Glutamatergic neuron (in vitro differentiated cells): ENCODE measurements at regions not wholly inside any gene's neighbourhood (a gene's known extent, or its start where the extent isn't known, plus 50 kb on each side); places are given as distances from the start of the nearest gene placed in this dataset.

Source experiments
- DNase-seq: peaks from one replicate; pipeline ENCODE4 v3.0.0; 2022
- H3K27ac Mint-ChIP-seq: one replicate; pipeline ENCODE4 v1.8.0; 2020; ENCODE audit warnings: mild to moderate bottlenecking, mixed read lengths, inconsistent platforms; ENCODE audit not compliant: unreplicated experiment
- H3K27me3 Mint-ChIP-seq: one replicate; pipeline ENCODE4 v1.8.0; 2020; ENCODE audit warnings: mild to moderate bottlenecking, moderate library complexity, mixed read lengths, inconsistent platforms; ENCODE audit not compliant: unreplicated experiment
- H3K36me3 Mint-ChIP-seq: one replicate; pipeline ENCODE4 v1.8.0; 2020; ENCODE audit warnings: mild to moderate bottlenecking, mixed read lengths, inconsistent platforms; ENCODE audit not compliant: unreplicated experiment
- H3K4me1 Mint-ChIP-seq: one replicate; pipeline ENCODE4 v1.8.0; 2020; ENCODE audit warnings: mild to moderate bottlenecking, low read depth, mixed read lengths, inconsistent platforms; ENCODE audit not compliant: unreplicated experiment
- H3K4me3 Mint-ChIP-seq: one replicate; pipeline ENCODE4 v1.8.0; 2020; ENCODE audit warnings: mild to moderate bottlenecking, mixed read lengths, inconsistent platforms; ENCODE audit not compliant: unreplicated experiment
- H3K9me3 Mint-ChIP-seq: one replicate; pipeline ENCODE4 v1.8.0; 2020; ENCODE audit warnings: mild to moderate bottlenecking, moderate library complexity, mixed read lengths, inconsistent platforms; ENCODE audit not compliant: unreplicated experiment
- TF ChIP-seq, protein P1 (sequence below): fragments of 200-600 bp; sonication (generic); IDR thresholded peaks from one replicate; pipeline ENCODE4 v1.5.0; 2021; ENCODE audit not compliant: partially characterized antibody, unreplicated experiment

- Mint-ChIP-seq H3K27me3 (no peaks in the 10 kb centered on the region), H3K27ac (no peak overlapping the region), H3K36me3 (no peaks in the 10 kb centered on the region), H3K4me1 (no peaks in the 10 kb centered on the region), H3K9me3 (no peaks in the 10 kb centered on the region), H3K4me3 (no peak overlapping the region)
- no peak for DNase-seq
- TF ChIP-seq, protein P1, sequence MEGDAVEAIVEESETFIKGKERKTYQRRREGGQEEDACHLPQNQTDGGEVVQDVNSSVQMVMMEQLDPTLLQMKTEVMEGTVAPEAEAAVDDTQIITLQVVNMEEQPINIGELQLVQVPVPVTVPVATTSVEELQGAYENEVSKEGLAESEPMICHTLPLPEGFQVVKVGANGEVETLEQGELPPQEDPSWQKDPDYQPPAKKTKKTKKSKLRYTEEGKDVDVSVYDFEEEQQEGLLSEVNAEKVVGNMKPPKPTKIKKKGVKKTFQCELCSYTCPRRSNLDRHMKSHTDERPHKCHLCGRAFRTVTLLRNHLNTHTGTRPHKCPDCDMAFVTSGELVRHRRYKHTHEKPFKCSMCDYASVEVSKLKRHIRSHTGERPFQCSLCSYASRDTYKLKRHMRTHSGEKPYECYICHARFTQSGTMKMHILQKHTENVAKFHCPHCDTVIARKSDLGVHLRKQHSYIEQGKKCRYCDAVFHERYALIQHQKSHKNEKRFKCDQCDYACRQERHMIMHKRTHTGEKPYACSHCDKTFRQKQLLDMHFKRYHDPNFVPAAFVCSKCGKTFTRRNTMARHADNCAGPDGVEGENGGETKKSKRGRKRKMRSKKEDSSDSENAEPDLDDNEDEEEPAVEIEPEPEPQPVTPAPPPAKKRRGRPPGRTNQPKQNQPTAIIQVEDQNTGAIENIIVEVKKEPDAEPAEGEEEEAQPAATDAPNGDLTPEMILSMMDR, result no peak
Measured at GRCh38 chr5:87741881-87742280, 329.2 kb upstream of the CCNH start.

DNA sequence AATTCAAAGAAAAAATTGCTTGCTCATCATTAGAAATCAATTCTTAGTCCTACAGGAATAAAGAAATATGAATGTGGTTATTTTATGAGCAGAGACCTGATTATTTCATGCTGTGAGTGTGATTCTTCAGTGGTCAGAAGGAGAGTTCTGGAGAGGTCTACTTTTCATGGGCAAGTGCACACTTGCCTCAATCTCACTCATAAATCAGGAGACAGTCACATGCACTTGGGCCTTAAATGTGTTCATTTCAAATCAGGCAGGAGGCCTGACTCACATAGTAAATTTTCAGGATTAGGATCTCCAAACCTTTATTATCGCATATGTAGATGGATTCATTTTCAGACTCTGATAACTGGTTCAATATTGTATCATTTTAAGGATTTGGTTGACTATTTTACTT is 323.2 kb upstream of the CCNH start:
- Mint-ChIP-seq H3K4me3 (no peak overlapping the region), H3K36me3 (no peaks in the 10 kb centered on the region), H3K9me3 (no peaks in the 10 kb centered on the region), H3K27ac (no peak overlapping the region), H3K27me3 (no peaks in the 10 kb centered on the region), H3K4me1 (peaks cover 2% of the 10 kb centered on the region)
- TF ChIP-seq, protein P1, result no peak
- DNase-seq, result no peak

DNA sequence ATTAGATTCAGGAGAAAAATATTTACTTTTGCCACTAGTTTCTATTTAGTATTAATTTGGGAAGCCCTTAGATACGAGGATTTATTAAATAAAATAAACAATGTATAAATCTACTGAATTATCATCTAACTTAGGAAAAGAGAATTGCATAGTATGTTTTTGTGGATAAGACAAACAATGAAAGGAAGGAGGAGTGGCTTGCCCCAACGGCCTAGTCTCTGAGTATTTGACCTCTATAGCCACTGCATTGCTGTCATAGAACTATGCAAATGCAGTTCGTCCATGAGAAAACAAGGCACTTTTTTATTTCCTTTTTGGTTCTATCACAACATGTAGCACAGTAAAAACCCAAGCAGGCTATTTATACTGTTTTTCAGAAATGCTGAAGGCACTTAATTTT is 321.2 kb upstream of the CCNH start:
- Mint-ChIP-seq H3K4me3 (no peak overlapping the region), H3K36me3 (no peaks in the 10 kb centered on the region), H3K4me1 (peaks cover 2% of the 10 kb centered on the region), H3K9me3 (no peaks in the 10 kb centered on the region), H3K27ac (no peak overlapping the region), H3K27me3 (no peaks in the 10 kb centered on the region)
- DNase-seq, result no peak
- TF ChIP-seq, protein P1, result no peak

- Mint-ChIP-seq H3K36me3 (no peaks in the 10 kb centered on the region), H3K4me3 (no peak overlapping the region), H3K27ac (no peak overlapping the region), H3K27me3 (no peaks in the 10 kb centered on the region), H3K4me1 (peaks cover 2% of the 10 kb centered on the region), H3K9me3 (no peaks in the 10 kb centered on the region)
- DNase-seq, result no peak
- TF ChIP-seq, protein P1, result no peak
Measured at GRCh38 chr5:87732875-87733768, 320.4 kb upstream of the CCNH start.

- H3K4me3 Mint-ChIP-seq, result no peak overlapping the region
- no peaks in the 10 kb centered on the region for H3K36me3 Mint-ChIP-seq
- H3K4me1 Mint-ChIP-seq, result peaks cover 2% of the 10 kb centered on the region
- H3K27me3 Mint-ChIP-seq, result no peaks in the 10 kb centered on the region
- no peak overlapping the region for H3K27ac Mint-ChIP-seq
- no peaks in the 10 kb centered on the region for H3K9me3 Mint-ChIP-seq
- no peak for DNase-seq
- TF ChIP-seq, protein P1, result no peak
Measured at GRCh38 chr5:87729781-87730180, 317.1 kb upstream of the CCNH start.
